Activated CD4-positive, alpha-beta T cell treated with anti-CD3 and anti-CD28 coated beads for 36 hours (primary cell): ENCODE measurements at regions not wholly inside any gene's neighbourhood (a gene's known extent, or its start where the extent isn't known, plus 50 kb on each side); places are given as distances from the start of the nearest gene placed in this dataset.

Source experiments
- ATAC-seq: fragments of 200-7000 bp; cut with Tn5 transposase; one replicate; pipeline ENCODE4 v1.10.0; 2021; ENCODE audit warnings: mild to moderate bottlenecking, moderate library complexity
- CTCF ChIA-PET: fragments of 350-600 bp; sonication (Branson Sonifier 250); formaldehyde crosslinking; loops from one replicate; lab custom pipeline; 2021; ENCODE audit warnings: antibody characterized with exemption; lab: Charles Lee
- POLR2A ChIA-PET: fragments of 350-600 bp; sonication (Branson Sonifier 250); formaldehyde crosslinking; loops from one replicate; lab custom pipeline; 2021; ENCODE audit warnings: antibody characterized with exemption, inconsistent platforms; lab: Charles Lee
- DNase-seq: peaks from one replicate; pipeline ENCODE4 v3.0.0-alpha.2; 2020
- H3K27ac Mint-ChIP-seq: one replicate; pipeline ENCODE4 v1.8.0; 2021; ENCODE audit warnings: mixed read lengths
- H3K27me3 Mint-ChIP-seq: one replicate; pipeline ENCODE4 v1.8.0; 2021; ENCODE audit warnings: mixed read lengths
- H3K36me3 Mint-ChIP-seq: one replicate; pipeline ENCODE4 v1.8.0; 2021; ENCODE audit warnings: low read depth, mixed read lengths
- H3K4me1 Mint-ChIP-seq: one replicate; pipeline ENCODE4 v1.8.0; 2021; ENCODE audit warnings: mixed read lengths
- H3K4me3 Mint-ChIP-seq: one replicate; pipeline ENCODE4 v1.8.0; 2021; ENCODE audit warnings: mild to moderate bottlenecking, moderate library complexity, mixed read lengths
- H3K9me3 Mint-ChIP-seq: one replicate; pipeline ENCODE4 v1.8.0; 2021; ENCODE audit warnings: low read depth, mixed read lengths
- intact Hi-C, 2 experiments: fragments of 100-400 bp; cut with DNase I in 1 of 2; cut with micrococcal nuclease in 1 of 2; formaldehyde crosslinking; loops; one replicate each; pipeline versions ENCODE4 v1.14.2 to v1.15.1; 2022 to 2024; cut with DNase I, micrococcal nuclease

- Mint-ChIP-seq H3K27me3 (no peaks in the 10 kb centered on the region), H3K36me3 (no peaks in the 10 kb centered on the region), H3K9me3 (peaks cover 14% of the 10 kb centered on the region), H3K4me1 (no peaks in the 10 kb centered on the region), H3K4me3 (no peak overlapping the region), H3K27ac (no peak overlapping the region)
- DNase-seq (no peak), ATAC-seq (no peak)
- ChIA-PET CTCF (no interaction called here), POLR2A (no interaction called here)
- intact Hi-C loops = no loop called here
Measured at GRCh38 chr2:56912490-56912889, 728.7 kb downstream of the CCDC85A start.

GRCh38 chr2:56918790-56919189 lies 735.0 kb downstream of the CCDC85A start:
- intact Hi-C loops = no loop called here
- ATAC-seq = no peak
- DNase-seq = no peak
- no peaks in the 10 kb centered on the region for H3K27me3 Mint-ChIP-seq
- no peaks in the 10 kb centered on the region for H3K36me3 Mint-ChIP-seq
- no peaks in the 10 kb centered on the region for H3K4me1 Mint-ChIP-seq
- no peak overlapping the region for H3K27ac Mint-ChIP-seq
- H3K4me3 Mint-ChIP-seq = no peak overlapping the region
- POLR2A ChIA-PET = no interaction called here
- CTCF ChIA-PET = interaction anchor here (1.1 kb wide), 1 partner anchor 10 kb away, joined by 3 read pairs; no protein-coding TSS in a partner anchor
- H3K9me3 Mint-ChIP-seq = peaks cover 14% of the 10 kb centered on the region

GRCh38 chr2:56933976-56934375 lies 750.2 kb downstream of the CCDC85A start:
- H3K4me1 Mint-ChIP-seq = no peaks in the 10 kb centered on the region
- POLR2A ChIA-PET = no interaction called here
- ATAC-seq (no peak), DNase-seq (no peak)
- peaks cover 9% of the 10 kb centered on the region for H3K9me3 Mint-ChIP-seq
- no peaks in the 10 kb centered on the region for H3K27me3 Mint-ChIP-seq
- CTCF ChIA-PET = no interaction called here
- H3K27ac Mint-ChIP-seq = no peak overlapping the region
- no peak overlapping the region for H3K4me3 Mint-ChIP-seq
- intact Hi-C loops = no loop called here
- H3K36me3 Mint-ChIP-seq = no peaks in the 10 kb centered on the region

GRCh38 chr2:56934866-56935265 lies 751.1 kb downstream of the CCDC85A start:
- CTCF ChIA-PET = no interaction called here
- no peak for ATAC-seq
- Mint-ChIP-seq H3K4me3 (no peak overlapping the region), H3K27me3 (no peaks in the 10 kb centered on the region), H3K27ac (no peak overlapping the region), H3K9me3 (peaks cover 7% of the 10 kb centered on the region), H3K4me1 (no peaks in the 10 kb centered on the region), H3K36me3 (no peaks in the 10 kb centered on the region)
- POLR2A ChIA-PET = no interaction called here
- no peak for DNase-seq
- intact Hi-C loops = no loop called here

- H3K4me1 Mint-ChIP-seq = no peaks in the 10 kb centered on the region
- H3K9me3 Mint-ChIP-seq = peaks cover 8% of the 10 kb centered on the region
- POLR2A ChIA-PET = no interaction called here
- H3K27me3 Mint-ChIP-seq = no peaks in the 10 kb centered on the region
- H3K4me3 Mint-ChIP-seq = no peak overlapping the region
- ATAC-seq (no peak), DNase-seq (no peak)
- H3K36me3 Mint-ChIP-seq = no peaks in the 10 kb centered on the region
- no peak overlapping the region for H3K27ac Mint-ChIP-seq
- CTCF ChIA-PET = no interaction called here
- intact Hi-C loops = no loop called here
Measured at GRCh38 chr2:56940054-56940453, 756.3 kb downstream of the CCDC85A start.

- ChIA-PET CTCF (no interaction called here), POLR2A (no interaction called here)
- ATAC-seq (no peak), DNase-seq (no peak)
- Mint-ChIP-seq H3K36me3 (peaks cover 2% of the 10 kb centered on the region), H3K27ac (no peak overlapping the region), H3K9me3 (peaks cover 15% of the 10 kb centered on the region), H3K4me1 (no peaks in the 10 kb centered on the region), H3K27me3 (no peaks in the 10 kb centered on the region), H3K4me3 (no peak overlapping the region)
- intact Hi-C loops = no loop called here
Measured at GRCh38 chr2:56952871-56953270, 769.1 kb downstream of the CCDC85A start.

GRCh38 chr2:56960581-56960980 lies 776.8 kb downstream of the CCDC85A start:
- no peaks in the 10 kb centered on the region for H3K4me1 Mint-ChIP-seq
- no peaks in the 10 kb centered on the region for H3K27me3 Mint-ChIP-seq
- H3K9me3 Mint-ChIP-seq = peaks cover 18% of the 10 kb centered on the region
- H3K36me3 Mint-ChIP-seq = no peaks in the 10 kb centered on the region
- no peak overlapping the region for H3K27ac Mint-ChIP-seq
- ChIA-PET POLR2A (no interaction called here), CTCF (no interaction called here)
- no peak overlapping the region for H3K4me3 Mint-ChIP-seq
- no peak for DNase-seq
- intact Hi-C loops = no loop called here
- no peak for ATAC-seq

- Mint-ChIP-seq H3K27ac (no peak overlapping the region), H3K27me3 (no peaks in the 10 kb centered on the region), H3K4me1 (no peaks in the 10 kb centered on the region), H3K4me3 (no peak overlapping the region), H3K9me3 (peaks cover 15% of the 10 kb centered on the region), H3K36me3 (no peaks in the 10 kb centered on the region)
- intact Hi-C loops = no loop called here
- ChIA-PET CTCF (interaction anchor here (0.6 kb wide), 1 partner anchor 30 kb away, joined by 3 read pairs; no protein-coding TSS in a partner anchor), POLR2A (no interaction called here)
- DNase-seq (no peak), ATAC-seq (no peak)
Measured at GRCh38 chr2:56962673-56963072, 778.9 kb downstream of the CCDC85A start.

GRCh38 chr2:56969513-56969912 lies 785.7 kb downstream of the CCDC85A start:
- POLR2A ChIA-PET = no interaction called here
- Mint-ChIP-seq H3K27ac (no peak overlapping the region), H3K9me3 (peaks cover 7% of the 10 kb centered on the region), H3K4me3 (no peak overlapping the region), H3K27me3 (no peaks in the 10 kb centered on the region), H3K4me1 (no peaks in the 10 kb centered on the region), H3K36me3 (no peaks in the 10 kb centered on the region)
- intact Hi-C loops = no loop called here
- no peak for ATAC-seq
- CTCF ChIA-PET = no interaction called here
- no peak for DNase-seq

GRCh38 chr2:56971383-56971974 lies 787.7 kb downstream of the CCDC85A start:
- Mint-ChIP-seq H3K27ac (no peak overlapping the region), H3K27me3 (no peaks in the 10 kb centered on the region), H3K36me3 (no peaks in the 10 kb centered on the region), H3K4me1 (no peaks in the 10 kb centered on the region), H3K9me3 (peaks cover 7% of the 10 kb centered on the region), H3K4me3 (no peak overlapping the region)
- intact Hi-C loops = no loop called here
- ChIA-PET POLR2A (no interaction called here), CTCF (interaction anchor here (0.6 kb wide), 1 partner anchor 1837 kb away, joined by 3 read pairs; no protein-coding TSS in a partner anchor)
- ATAC-seq (no peak), DNase-seq (no peak)

- no peak overlapping the region for H3K27ac Mint-ChIP-seq
- DNase-seq (no peak), ATAC-seq (no peak)
- H3K9me3 Mint-ChIP-seq = peaks cover 28% of the 10 kb centered on the region
- no peaks in the 10 kb centered on the region for H3K36me3 Mint-ChIP-seq
- no peaks in the 10 kb centered on the region for H3K27me3 Mint-ChIP-seq
- ChIA-PET POLR2A (no interaction called here), CTCF (no interaction called here)
- no peaks in the 10 kb centered on the region for H3K4me1 Mint-ChIP-seq
- intact Hi-C loops = no loop called here
- H3K4me3 Mint-ChIP-seq = no peak overlapping the region
Measured at GRCh38 chr2:56981554-56981953, 797.8 kb downstream of the CCDC85A start.

GRCh38 chr2:56985609-56986008 lies 801.8 kb downstream of the CCDC85A start:
- CTCF ChIA-PET = no interaction called here
- ATAC-seq (no peak), DNase-seq (no peak)
- no peak overlapping the region for H3K27ac Mint-ChIP-seq
- no peaks in the 10 kb centered on the region for H3K36me3 Mint-ChIP-seq
- no peaks in the 10 kb centered on the region for H3K27me3 Mint-ChIP-seq
- no peak overlapping the region for H3K4me3 Mint-ChIP-seq
- H3K4me1 Mint-ChIP-seq = no peaks in the 10 kb centered on the region
- POLR2A ChIA-PET = no interaction called here
- H3K9me3 Mint-ChIP-seq = peaks cover 13% of the 10 kb centered on the region
- intact Hi-C loops = no loop called here
